OCI-LY3 (cell line): ENCODE measurements at regions not wholly inside any gene's neighbourhood (a gene's known extent, or its start where the extent isn't known, plus 50 kb on each side); places are given as distances from the start of the nearest gene placed in this dataset.

Experiments used
- H2AFZ ChIP-seq: fragments of 200-600, 300-600 bp; shearing (Covaris generic); 2 replicates; pipeline ENCODE4 v1.6.0; 2014; ENCODE audit warnings: antibody characterized with exemption, low read depth, low read length
- H3K27ac ChIP-seq: fragments of 200-600, 300-600 bp; sonication (generic); 2 replicates; pipeline ENCODE4 v1.5.1; 2014; ENCODE audit warnings: mild to moderate bottlenecking, low read length, moderate library complexity, mixed read lengths
- H3K27me3 ChIP-seq: fragments of 200-600, 300-600 bp; sonication (generic); 2 replicates; pipeline ENCODE4 v1.6.1; 2014; ENCODE audit warnings: low read depth, low read length, mixed read lengths
- H3K36me3 ChIP-seq: fragments of 200-600, 300-600 bp; sonication (generic); replicated peaks from 2 replicates; pipeline ENCODE3; 2014; ENCODE audit warnings: low read depth, low read length, mixed read lengths
- H3K4me1 ChIP-seq: fragments of 300-600, 200-600 bp; sonication (generic); 2 replicates; pipeline ENCODE4 v1.6.1; 2014; ENCODE audit warnings: low read length, mixed read lengths
- H3K4me2 ChIP-seq: fragments of 200-600, 300-600 bp; sonication (generic); 2 replicates; pipeline ENCODE4 v1.6.1; 2014; ENCODE audit warnings: low read length, mixed read lengths
- H3K4me3 ChIP-seq: fragments of 300-600, 200-600 bp; sonication (generic); 2 replicates; pipeline ENCODE4 v1.5.1; 2014; ENCODE audit warnings: antibody characterized with exemption, mild to moderate bottlenecking, low read length, moderate library complexity
- H3K79me2 ChIP-seq: fragments of 300-600, 200-600 bp; shearing (Covaris generic); 2 replicates; pipeline ENCODE4 v1.6.1; 2014; ENCODE audit warnings: mild to moderate bottlenecking, low read length, mixed read lengths
- H3K9ac ChIP-seq: fragments of 300-600, 200-600 bp; shearing (Covaris generic); 2 replicates; pipeline ENCODE4 v1.6.0; 2014; ENCODE audit warnings: mild to moderate bottlenecking, low read length, moderate library complexity
- H3K9me3 ChIP-seq: fragments of 200-600, 300-600 bp; shearing (Covaris generic); 2 replicates; pipeline ENCODE4 v1.6.1; 2014; ENCODE audit warnings: low read length, mixed read lengths; ENCODE audit not compliant: insufficient read depth
- H4K20me1 ChIP-seq: fragments of 200-600, 300-600 bp; sonication (generic); 2 replicates; pipeline ENCODE4 v1.6.1; 2016; ENCODE audit warnings: low read length, mixed read lengths; ENCODE audit not compliant: insufficient read depth
- EZH2phosphoT487 ChIP-seq: fragments of 200-600 bp; shearing (Covaris generic); IDR thresholded peaks from 2 replicates; pipeline ENCODE4 v1.6.1; 2018; ENCODE audit warnings: antibody characterized with exemption, mixed run types, low read depth
- TF ChIP-seq, protein P1 (sequence below): fragments of 200-600, 300-600 bp; sonication (generic); IDR thresholded peaks from 2 replicates; pipeline ENCODE4 v1.5.1; 2014; ENCODE audit warnings: antibody characterized with exemption, low read length, low read depth

DNA sequence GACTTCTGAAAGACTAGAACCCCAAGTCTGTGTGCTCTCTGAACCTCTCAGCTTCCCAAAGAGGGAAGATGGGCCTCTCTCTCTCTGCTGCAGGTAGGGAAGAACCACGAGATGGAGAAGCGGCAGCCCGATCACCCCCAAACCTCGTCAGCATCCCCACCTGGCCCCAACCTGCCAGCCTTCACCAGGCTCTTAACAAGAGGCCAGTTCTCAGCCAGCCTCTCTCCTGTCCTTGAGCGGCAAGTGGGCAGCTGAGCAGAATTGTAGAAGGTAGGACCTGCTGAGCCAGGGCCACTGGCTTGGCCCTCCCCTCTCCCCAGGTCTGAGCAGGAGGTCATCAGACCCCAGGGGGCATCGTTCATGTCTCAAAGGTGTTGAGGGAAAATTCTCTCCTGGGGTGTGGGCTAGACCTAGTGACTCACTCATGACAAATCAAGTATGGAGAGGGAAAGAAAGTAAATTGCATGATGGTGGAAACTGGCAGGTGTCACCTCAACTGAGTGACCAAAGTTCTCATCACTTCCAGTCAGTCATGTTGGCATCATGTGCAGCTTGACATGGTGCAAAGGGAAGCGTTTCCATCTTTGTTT lies 92.0 kb upstream of the GPR26 start:
- H3K4me1 ChIP-seq, result no peaks in the 10 kb centered on the region
- peaks cover 8% of the 10 kb centered on the region for H3K27me3 ChIP-seq
- TF ChIP-seq EZH2phosphoT487, result no peak
- TF ChIP-seq, protein P1, sequence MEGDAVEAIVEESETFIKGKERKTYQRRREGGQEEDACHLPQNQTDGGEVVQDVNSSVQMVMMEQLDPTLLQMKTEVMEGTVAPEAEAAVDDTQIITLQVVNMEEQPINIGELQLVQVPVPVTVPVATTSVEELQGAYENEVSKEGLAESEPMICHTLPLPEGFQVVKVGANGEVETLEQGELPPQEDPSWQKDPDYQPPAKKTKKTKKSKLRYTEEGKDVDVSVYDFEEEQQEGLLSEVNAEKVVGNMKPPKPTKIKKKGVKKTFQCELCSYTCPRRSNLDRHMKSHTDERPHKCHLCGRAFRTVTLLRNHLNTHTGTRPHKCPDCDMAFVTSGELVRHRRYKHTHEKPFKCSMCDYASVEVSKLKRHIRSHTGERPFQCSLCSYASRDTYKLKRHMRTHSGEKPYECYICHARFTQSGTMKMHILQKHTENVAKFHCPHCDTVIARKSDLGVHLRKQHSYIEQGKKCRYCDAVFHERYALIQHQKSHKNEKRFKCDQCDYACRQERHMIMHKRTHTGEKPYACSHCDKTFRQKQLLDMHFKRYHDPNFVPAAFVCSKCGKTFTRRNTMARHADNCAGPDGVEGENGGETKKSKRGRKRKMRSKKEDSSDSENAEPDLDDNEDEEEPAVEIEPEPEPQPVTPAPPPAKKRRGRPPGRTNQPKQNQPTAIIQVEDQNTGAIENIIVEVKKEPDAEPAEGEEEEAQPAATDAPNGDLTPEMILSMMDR, result no peak
- H2AFZ ChIP-seq, result no peak overlapping the region
- H3K4me2 ChIP-seq, result no peak overlapping the region
- H3K27ac ChIP-seq, result no peak overlapping the region
- H3K79me2 ChIP-seq, result no peaks in the 10 kb centered on the region
- no peaks in the 10 kb centered on the region for H4K20me1 ChIP-seq
- H3K9me3 ChIP-seq, result no peaks in the 10 kb centered on the region
- H3K36me3 ChIP-seq, result no peaks in the 10 kb centered on the region
- H3K9ac ChIP-seq, result no peak overlapping the region
- no peak overlapping the region for H3K4me3 ChIP-seq

DNA sequence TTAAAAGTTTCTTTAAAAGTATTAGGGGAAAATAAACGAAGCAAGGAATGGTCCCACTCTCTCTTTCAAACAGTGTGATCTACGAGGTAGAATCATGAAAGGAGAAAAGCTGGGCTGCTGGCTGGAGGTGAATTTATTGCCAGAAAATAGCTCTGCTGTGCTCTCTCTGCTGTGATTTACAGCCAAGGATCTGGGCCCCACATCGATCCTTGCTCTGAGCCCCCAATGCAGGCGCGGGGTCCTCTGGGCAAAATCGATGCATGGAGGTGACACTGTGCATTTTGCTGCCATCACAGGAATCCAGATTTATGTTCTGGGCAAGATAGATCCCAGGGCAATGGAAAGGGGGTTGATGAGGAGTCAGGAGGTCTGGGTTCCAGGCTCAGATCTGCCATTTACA lies 91.0 kb upstream of the GPR26 start:
- Histone ChIP-seq H3K9ac (no peak overlapping the region), H3K27me3 (peaks cover 16% of the 10 kb centered on the region), H3K9me3 (no peaks in the 10 kb centered on the region), H4K20me1 (no peaks in the 10 kb centered on the region), H3K4me2 (no peak overlapping the region), H3K36me3 (no peaks in the 10 kb centered on the region), H3K27ac (no peak overlapping the region), H3K4me1 (no peaks in the 10 kb centered on the region), H2AFZ (no peak overlapping the region), H3K4me3 (no peak overlapping the region), H3K79me2 (no peaks in the 10 kb centered on the region)
- TF ChIP-seq, protein P1, result no peak
- TF ChIP-seq EZH2phosphoT487, result no peak

DNA sequence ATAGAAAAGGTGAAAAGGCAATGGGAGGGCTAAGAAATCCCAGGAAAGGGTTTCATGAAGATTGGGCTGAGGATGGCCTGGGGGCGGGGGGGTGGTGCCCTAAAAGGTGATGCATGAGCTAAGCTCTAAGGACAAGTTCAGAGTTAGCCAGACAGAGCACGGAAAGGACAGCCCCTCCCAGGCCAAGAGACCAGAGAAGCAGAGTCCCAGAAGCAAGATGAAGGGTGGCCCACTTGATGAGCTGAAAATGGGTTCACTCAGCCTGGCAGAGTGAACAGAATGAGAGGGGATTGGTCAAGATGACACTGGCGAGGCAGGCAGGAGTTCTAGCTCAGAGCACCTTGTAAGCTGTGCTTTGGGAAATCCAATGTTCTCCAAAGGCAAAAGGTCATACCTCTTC lies 89.4 kb upstream of the GPR26 start:
- Histone ChIP-seq H3K79me2 (no peaks in the 10 kb centered on the region), H2AFZ (no peak overlapping the region), H3K27me3 (peaks cover 20% of the 10 kb centered on the region), H3K9me3 (no peaks in the 10 kb centered on the region), H4K20me1 (no peaks in the 10 kb centered on the region), H3K9ac (no peak overlapping the region), H3K4me2 (no peak overlapping the region), H3K4me3 (no peak overlapping the region), H3K27ac (no peak overlapping the region), H3K36me3 (no peaks in the 10 kb centered on the region), H3K4me1 (no peaks in the 10 kb centered on the region)
- TF ChIP-seq, protein P1, result no peak
- no peak for TF ChIP-seq EZH2phosphoT487

DNA sequence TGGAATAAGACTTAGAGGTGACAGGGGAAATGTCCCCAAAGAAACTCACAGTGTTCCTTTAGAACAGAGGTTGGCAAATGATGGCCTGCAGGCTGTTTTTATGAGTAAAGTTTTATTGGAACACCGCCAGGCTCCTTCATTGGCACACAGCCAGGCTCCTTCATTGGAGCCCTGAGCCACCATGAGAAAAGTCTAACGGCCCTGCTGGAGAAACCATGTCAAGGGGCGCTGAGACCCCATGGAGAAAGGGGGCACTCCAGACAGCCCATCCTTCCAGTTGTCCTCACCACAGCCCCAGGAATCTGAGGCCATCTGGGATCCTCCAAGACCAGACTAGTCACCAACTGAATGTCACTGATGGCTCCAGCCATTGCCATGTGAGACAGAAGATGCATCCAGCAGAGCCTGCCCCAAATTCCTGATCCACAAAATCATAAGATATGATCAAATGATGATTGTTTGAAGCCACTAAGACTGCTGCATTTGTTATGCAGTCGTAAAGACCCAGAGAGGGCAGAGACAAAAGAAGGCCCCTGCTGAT lies 88.2 kb upstream of the GPR26 start:
- Histone ChIP-seq H3K79me2 (no peaks in the 10 kb centered on the region), H3K27ac (no peak overlapping the region), H3K27me3 (peaks cover 27% of the 10 kb centered on the region), H2AFZ (no peak overlapping the region), H3K4me2 (no peak overlapping the region), H4K20me1 (no peaks in the 10 kb centered on the region), H3K9ac (no peak overlapping the region), H3K4me1 (no peaks in the 10 kb centered on the region), H3K9me3 (no peaks in the 10 kb centered on the region), H3K4me3 (no peak overlapping the region), H3K36me3 (no peaks in the 10 kb centered on the region)
- TF ChIP-seq EZH2phosphoT487, result no peak
- TF ChIP-seq, protein P1, result no peak
